ENCODE measurements at regions not wholly inside any gene's neighbourhood (a gene's known extent, or its start where the extent isn't known, plus 50 kb on each side); places are given as distances from the start of the nearest gene placed in this dataset.

- TF ChIP-seq POLR2AphosphoS5 (IDR thresholded peaks at IDR 0.05) (no peak), POLR2A (IDR thresholded peaks at IDR 0.05) (no peak)
- TF ChIP-seq, protein P1, sequence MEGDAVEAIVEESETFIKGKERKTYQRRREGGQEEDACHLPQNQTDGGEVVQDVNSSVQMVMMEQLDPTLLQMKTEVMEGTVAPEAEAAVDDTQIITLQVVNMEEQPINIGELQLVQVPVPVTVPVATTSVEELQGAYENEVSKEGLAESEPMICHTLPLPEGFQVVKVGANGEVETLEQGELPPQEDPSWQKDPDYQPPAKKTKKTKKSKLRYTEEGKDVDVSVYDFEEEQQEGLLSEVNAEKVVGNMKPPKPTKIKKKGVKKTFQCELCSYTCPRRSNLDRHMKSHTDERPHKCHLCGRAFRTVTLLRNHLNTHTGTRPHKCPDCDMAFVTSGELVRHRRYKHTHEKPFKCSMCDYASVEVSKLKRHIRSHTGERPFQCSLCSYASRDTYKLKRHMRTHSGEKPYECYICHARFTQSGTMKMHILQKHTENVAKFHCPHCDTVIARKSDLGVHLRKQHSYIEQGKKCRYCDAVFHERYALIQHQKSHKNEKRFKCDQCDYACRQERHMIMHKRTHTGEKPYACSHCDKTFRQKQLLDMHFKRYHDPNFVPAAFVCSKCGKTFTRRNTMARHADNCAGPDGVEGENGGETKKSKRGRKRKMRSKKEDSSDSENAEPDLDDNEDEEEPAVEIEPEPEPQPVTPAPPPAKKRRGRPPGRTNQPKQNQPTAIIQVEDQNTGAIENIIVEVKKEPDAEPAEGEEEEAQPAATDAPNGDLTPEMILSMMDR (IDR thresholded peaks at IDR 0.05): no peak
Observed at GRCh38 chr7:16368885-16369284, 52.5 kb downstream of the CRPPA start.

Data from prostate gland (tissue), 2 donors.